Neural crest cell (in vitro differentiated cells): ENCODE measurements at regions not wholly inside any gene's neighbourhood (a gene's known extent, or its start where the extent isn't known, plus 50 kb on each side); places are given as distances from the start of the nearest gene placed in this dataset.
A peak's percentile ranks its signal among the peaks of the same experiment; 100 is the strongest.

Experiments used
- DNase-seq: peaks from one replicate; pipeline ENCODE4 v3.0.0; 2021; ENCODE audit warnings: low read depth, mixed read lengths, low spot score
- H3K27ac Mint-ChIP-seq: one replicate; pipeline ENCODE4 v1.8.0; 2021; ENCODE audit warnings: mild to moderate bottlenecking, mixed read lengths; ENCODE audit not compliant: unreplicated experiment
- H3K27me3 Mint-ChIP-seq: 2 replicates; pipeline ENCODE4 v1.8.0; 2021; ENCODE audit warnings: low read depth, mild to moderate bottlenecking, mixed read lengths
- H3K36me3 Mint-ChIP-seq: 2 replicates; pipeline ENCODE4 v1.8.0; 2021; ENCODE audit warnings: low read depth, mild to moderate bottlenecking, mixed read lengths
- H3K4me1 Mint-ChIP-seq: 2 replicates; pipeline ENCODE4 v1.8.0; 2021; ENCODE audit warnings: mixed read lengths
- H3K4me3 Mint-ChIP-seq: one replicate; pipeline ENCODE4 v1.8.0; 2021; ENCODE audit warnings: mild to moderate bottlenecking, mixed read lengths
- H3K9me3 Mint-ChIP-seq: 2 replicates; pipeline ENCODE4 v1.8.0; 2021; ENCODE audit warnings: mixed read lengths
- CTCF ChIP-seq: fragments of 200-600 bp; sonication (generic); conservative IDR thresholded peaks from 2 replicates; pipeline ENCODE4 v1.5.0; 2021; ENCODE audit warnings: antibody characterized with exemption, mild to moderate bottlenecking

- H3K27me3 Mint-ChIP-seq: no peaks in the 10 kb centered on the region
- H3K27ac Mint-ChIP-seq: no peak overlapping the region
- peaks cover 23% of the 10 kb centered on the region for H3K4me1 Mint-ChIP-seq
- TF ChIP-seq CTCF: no peak
- DNase-seq: no peak
- H3K36me3 Mint-ChIP-seq: no peaks in the 10 kb centered on the region
- H3K9me3 Mint-ChIP-seq: no peaks in the 10 kb centered on the region
- H3K4me3 Mint-ChIP-seq: no peak overlapping the region
Observed at GRCh38 chr7:124191713-124192112, 158.8 kb upstream of the TMEM229A start.

GRCh38 chr7:124191030-124191429, 158.2 kb upstream of the TMEM229A start:
- H3K4me1 Mint-ChIP-seq: peaks cover 23% of the 10 kb centered on the region

GRCh38 chr7:124188576-124188975, 155.7 kb upstream of the TMEM229A start:
- no peak overlapping the region for H3K27ac Mint-ChIP-seq
- H3K4me1 Mint-ChIP-seq: peaks cover 23% of the 10 kb centered on the region
- no peak for DNase-seq
- no peaks in the 10 kb centered on the region for H3K9me3 Mint-ChIP-seq
- no peaks in the 10 kb centered on the region for H3K27me3 Mint-ChIP-seq
- no peaks in the 10 kb centered on the region for H3K36me3 Mint-ChIP-seq
- H3K4me3 Mint-ChIP-seq: no peak overlapping the region
- no peak for TF ChIP-seq CTCF

More at GRCh38 chr7:124191030-124191429, 158.2 kb upstream of the TMEM229A start:
- Mint-ChIP-seq H3K36me3 (no peaks in the 10 kb centered on the region), H3K27me3 (no peaks in the 10 kb centered on the region), H3K4me3 (no peak overlapping the region), H3K27ac (peak overlapping the region; percentile 77), H3K9me3 (no peaks in the 10 kb centered on the region)
- no peak for TF ChIP-seq CTCF
- no peak for DNase-seq

- no peaks in the 10 kb centered on the region for H3K36me3 Mint-ChIP-seq
- peaks cover 23% of the 10 kb centered on the region for H3K4me1 Mint-ChIP-seq
- H3K27ac Mint-ChIP-seq: no peak overlapping the region
- H3K27me3 Mint-ChIP-seq: no peaks in the 10 kb centered on the region
- H3K9me3 Mint-ChIP-seq: no peaks in the 10 kb centered on the region
- H3K4me3 Mint-ChIP-seq: no peak overlapping the region
- no peak for DNase-seq
- no peak for TF ChIP-seq CTCF
Observed at GRCh38 chr7:124187962-124188361, 155.1 kb upstream of the TMEM229A start.

- no peak for TF ChIP-seq CTCF
- H3K4me1 Mint-ChIP-seq: peaks cover 7% of the 10 kb centered on the region
Observed at GRCh38 chr7:124183649-124184048, 150.8 kb upstream of the TMEM229A start.

GRCh38 chr7:124179641-124180040, 146.8 kb upstream of the TMEM229A start:
- H3K9me3 Mint-ChIP-seq: peaks cover 5% of the 10 kb centered on the region
- no peak for DNase-seq
- no peak overlapping the region for H3K4me3 Mint-ChIP-seq
- TF ChIP-seq CTCF: no peak
- no peak overlapping the region for H3K27ac Mint-ChIP-seq
- no peaks in the 10 kb centered on the region for H3K27me3 Mint-ChIP-seq
- no peaks in the 10 kb centered on the region for H3K36me3 Mint-ChIP-seq
- no peaks in the 10 kb centered on the region for H3K4me1 Mint-ChIP-seq

More at GRCh38 chr7:124183649-124184048, 150.8 kb upstream of the TMEM229A start:
- H3K4me3 Mint-ChIP-seq: no peak overlapping the region
- H3K36me3 Mint-ChIP-seq: no peaks in the 10 kb centered on the region
- H3K27ac Mint-ChIP-seq: no peak overlapping the region
- no peaks in the 10 kb centered on the region for H3K27me3 Mint-ChIP-seq
- H3K9me3 Mint-ChIP-seq: peaks cover 3% of the 10 kb centered on the region
- DNase-seq: no peak
